Keratinocyte (primary cell): ENCODE measurements at regions not wholly inside any gene's neighbourhood (a gene's known extent, or its start where the extent isn't known, plus 50 kb on each side); places are given as distances from the start of the nearest gene placed in this dataset.
A peak's percentile ranks its signal among the peaks of the same experiment; 100 is the strongest.

Source experiments
- DNase-seq: peaks from one replicate; pipeline ENCODE4 v3.0.0-alpha.2; 2011; ENCODE audit warnings: low read depth, missing footprints, low spot score
- FAIRE-seq: peaks from 2 replicates; lab custom pipeline; 2011; peaks lifted over from hg19 to GRCh38; lab: Jason Lieb, UNC
- H2AFZ ChIP-seq: 2 replicates; pipeline ENCODE4 v1.6.0; 2012; ENCODE audit warnings: low read length, control low read depth, inconsistent platforms; ENCODE audit not compliant: control insufficient read depth
- H3K27ac ChIP-seq: 2 replicates; pipeline ENCODE4 v1.5.1; 2011; ENCODE audit warnings: low read length; ENCODE audit not compliant: control insufficient read depth, insufficient read depth
- H3K27me3 ChIP-seq: 3 replicates; pipeline ENCODE4 v1.6.0; 2011; ENCODE audit warnings: low read length; ENCODE audit not compliant: control insufficient read depth, insufficient read depth; ENCODE audit errors: extremely low read depth
- H3K36me3 ChIP-seq, 2 experiments: 2 replicates in 1 of 2; 3 replicates in 1 of 2; pipeline ENCODE4 v1.5.1; 2011; ENCODE audit warnings: low read length in 2 of 2, mild to moderate bottlenecking in 1 of 2; ENCODE audit not compliant: control insufficient read depth in 2 of 2, insufficient read depth in 2 of 2; ENCODE audit errors: extremely low read depth in 1 of 2
- H3K4me1 ChIP-seq: 3 replicates; pipeline ENCODE4 v1.5.1; 2011; ENCODE audit warnings: low read length; ENCODE audit not compliant: control insufficient read depth, insufficient read depth; ENCODE audit errors: extremely low read depth
- H3K4me2 ChIP-seq: 3 replicates; pipeline ENCODE4 v1.6.0; 2011; ENCODE audit warnings: low read depth, low read length; ENCODE audit not compliant: control insufficient read depth, insufficient read depth; ENCODE audit errors: extremely low read depth
- H3K4me3 ChIP-seq, 3 experiments: fragments of 200-600 bp in 1 of 3; sonication (generic) in 1 of 3; 2 replicates in 2 of 3; 3 replicates in 1 of 3; pipeline ENCODE4 v1.5.1; 2011 to 2016; ENCODE audit warnings: low read length in 3 of 3, mild to moderate bottlenecking in 3 of 3, control low read depth in 2 of 3, inconsistent platforms in 1 of 3, low read depth in 1 of 3, mixed read lengths in 1 of 3, mixed run types in 1 of 3, moderate library complexity in 1 of 3; ENCODE audit not compliant: control insufficient read depth in 2 of 3, insufficient read depth in 2 of 3; ENCODE audit errors: extremely low read depth in 1 of 3
- H3K79me2 ChIP-seq: 2 replicates; pipeline ENCODE4 v1.6.0; 2012; ENCODE audit warnings: low read length; ENCODE audit not compliant: control insufficient read depth, insufficient read depth
- H3K9ac ChIP-seq: 3 replicates; pipeline ENCODE4 v1.6.0; 2011; ENCODE audit warnings: low read length; ENCODE audit not compliant: control insufficient read depth, insufficient read depth; ENCODE audit errors: extremely low read depth
- H3K9me1 ChIP-seq: 3 replicates; pipeline ENCODE4 v1.6.0; 2011; ENCODE audit warnings: low read length; ENCODE audit not compliant: control insufficient read depth, insufficient read depth; ENCODE audit errors: extremely low read depth
- H3K9me3 ChIP-seq: 2 replicates; pipeline ENCODE4 v1.5.1; 2012; ENCODE audit warnings: low read depth, low read length; ENCODE audit not compliant: control insufficient read depth
- H4K20me1 ChIP-seq: 3 replicates; pipeline ENCODE4 v1.6.0; 2011; ENCODE audit warnings: low read length; ENCODE audit not compliant: control insufficient read depth, insufficient read depth; ENCODE audit errors: extremely low read depth
- EZH2 ChIP-seq: IDR thresholded peaks from one replicate; pipeline ENCODE4 v1.6.1; 2012; ENCODE audit warnings: inconsistent platforms, mild to moderate bottlenecking, low read length, moderate library complexity
- dilution Hi-C: fragments of 300-500 bp; cut with MboI; formaldehyde crosslinking; loops from one replicate; pipeline ENCODE4 v1.7.0; 2020; ENCODE audit warnings: low sequenced_read_pairs; ENCODE audit not compliant: extremely low pct_ligation_motif_present
- TF ChIP-seq, protein P1 (sequence below), 3 experiments: IDR thresholded peaks in 1 of 3; conservative IDR thresholded peaks in 1 of 3; optimal IDR thresholded peaks in 1 of 3; 2 replicates in 2 of 3; 3 replicates in 1 of 3; pipeline versions ENCODE3 to v1.5.1; 2011; ENCODE audit warnings: low read length in 3 of 3, mild to moderate bottlenecking in 3 of 3, moderate library complexity in 2 of 3, control low read depth in 1 of 3, inconsistent platforms in 1 of 3; ENCODE audit not compliant: insufficient read depth in 2 of 3; ENCODE audit errors: extremely low read depth in 1 of 3

DNA sequence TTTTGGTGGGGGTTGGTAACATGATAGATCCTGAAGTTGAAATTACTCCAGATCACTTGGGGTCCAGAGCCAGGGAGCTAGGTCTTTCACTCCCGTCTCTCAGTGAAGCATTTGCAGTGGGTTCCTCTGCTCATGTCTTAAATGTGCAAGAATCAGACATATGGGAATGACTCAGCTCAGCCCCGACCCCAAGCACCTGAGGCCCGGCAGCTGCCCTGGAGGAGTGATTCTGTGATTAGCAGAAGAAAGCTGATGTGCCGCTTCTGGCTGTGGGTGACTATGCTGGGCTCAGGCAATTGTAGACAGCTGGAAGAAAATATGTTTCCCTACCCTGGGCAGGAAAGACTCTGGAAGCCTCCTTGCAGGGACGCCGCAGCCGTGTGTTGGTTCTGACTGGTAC lies 601.7 kb downstream of the NPHP4 start:
- H3K36me3 ChIP-seq: no peaks in the 10 kb centered on the region
- no peak overlapping the region for H3K27ac ChIP-seq
- H3K9me3 ChIP-seq: no peaks in the 10 kb centered on the region
- FAIRE-seq (no peak), DNase-seq (no peak)
- no peaks in the 10 kb centered on the region for H3K9me1 ChIP-seq
- H3K79me2 ChIP-seq: no peaks in the 10 kb centered on the region
- peaks cover 12% of the 10 kb centered on the region for H3K4me1 ChIP-seq
- no peak overlapping the region for H3K9ac ChIP-seq
- no peak overlapping the region for H3K4me2 ChIP-seq
- peaks cover 17% of the 10 kb centered on the region for H3K27me3 ChIP-seq
- H2AFZ ChIP-seq: no peak overlapping the region
- dilution Hi-C loops: no loop called here
- TF ChIP-seq, protein P1, sequence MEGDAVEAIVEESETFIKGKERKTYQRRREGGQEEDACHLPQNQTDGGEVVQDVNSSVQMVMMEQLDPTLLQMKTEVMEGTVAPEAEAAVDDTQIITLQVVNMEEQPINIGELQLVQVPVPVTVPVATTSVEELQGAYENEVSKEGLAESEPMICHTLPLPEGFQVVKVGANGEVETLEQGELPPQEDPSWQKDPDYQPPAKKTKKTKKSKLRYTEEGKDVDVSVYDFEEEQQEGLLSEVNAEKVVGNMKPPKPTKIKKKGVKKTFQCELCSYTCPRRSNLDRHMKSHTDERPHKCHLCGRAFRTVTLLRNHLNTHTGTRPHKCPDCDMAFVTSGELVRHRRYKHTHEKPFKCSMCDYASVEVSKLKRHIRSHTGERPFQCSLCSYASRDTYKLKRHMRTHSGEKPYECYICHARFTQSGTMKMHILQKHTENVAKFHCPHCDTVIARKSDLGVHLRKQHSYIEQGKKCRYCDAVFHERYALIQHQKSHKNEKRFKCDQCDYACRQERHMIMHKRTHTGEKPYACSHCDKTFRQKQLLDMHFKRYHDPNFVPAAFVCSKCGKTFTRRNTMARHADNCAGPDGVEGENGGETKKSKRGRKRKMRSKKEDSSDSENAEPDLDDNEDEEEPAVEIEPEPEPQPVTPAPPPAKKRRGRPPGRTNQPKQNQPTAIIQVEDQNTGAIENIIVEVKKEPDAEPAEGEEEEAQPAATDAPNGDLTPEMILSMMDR (optimal IDR thresholded peaks at IDR 0.05 in 1 of 3, IDR thresholded peaks at IDR 0.05 in 1 of 3, conservative IDR thresholded peaks at IDR 0.05 in 1 of 3; ENCODE audit: extremely low read depth in 1 of 3, insufficient read depth in 2 of 3, low read length in 3 of 3): no peak
- no peak for TF ChIP-seq EZH2
- H4K20me1 ChIP-seq: no peaks in the 10 kb centered on the region
- no peak overlapping the region for H3K4me3 ChIP-seq

DNA sequence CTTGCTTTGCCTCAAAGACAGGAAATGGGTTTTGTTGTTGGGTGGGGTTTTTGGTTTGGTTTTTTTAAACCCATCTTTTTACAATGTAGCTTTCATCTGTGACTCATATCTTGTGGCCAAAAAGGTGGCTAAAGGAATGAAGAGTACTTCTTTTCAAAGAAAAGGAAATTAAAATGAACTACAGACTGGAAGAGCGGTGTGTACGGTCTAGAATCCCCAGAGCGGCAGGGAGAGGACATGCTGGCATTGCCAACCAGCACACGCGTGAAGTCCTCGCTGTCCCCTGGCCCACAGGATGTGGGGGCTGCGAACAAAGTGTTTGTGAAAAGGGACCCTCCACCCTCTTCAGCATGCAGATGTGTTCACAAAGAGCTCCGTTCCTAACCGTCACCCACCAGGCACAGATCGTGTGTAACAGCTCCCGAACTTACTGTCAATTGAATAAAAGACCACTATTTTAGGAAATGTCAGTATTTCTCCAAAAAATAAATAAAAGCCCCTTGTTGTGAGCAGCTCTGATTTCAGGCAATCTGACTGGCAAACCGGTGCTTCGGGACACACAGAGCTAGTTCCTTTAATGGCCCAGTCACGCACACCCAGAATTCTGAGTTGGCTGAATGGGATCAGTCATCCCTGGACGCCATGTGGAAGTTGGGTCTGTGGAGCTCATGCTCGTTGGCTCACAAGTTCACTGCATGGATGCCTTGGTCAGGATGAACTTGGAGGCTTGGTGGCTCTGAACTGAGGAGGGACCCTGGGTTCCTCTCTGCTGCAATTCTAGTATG lies 602.9 kb downstream of the NPHP4 start:
- no peak overlapping the region for H2AFZ ChIP-seq
- dilution Hi-C loops: no loop called here
- no peak overlapping the region for H3K27ac ChIP-seq
- H3K9ac ChIP-seq: no peak overlapping the region
- no peaks in the 10 kb centered on the region for H4K20me1 ChIP-seq
- H3K36me3 ChIP-seq: no peaks in the 10 kb centered on the region
- peaks cover 12% of the 10 kb centered on the region for H3K4me1 ChIP-seq
- H3K9me1 ChIP-seq: no peaks in the 10 kb centered on the region
- H3K79me2 ChIP-seq: no peaks in the 10 kb centered on the region
- FAIRE-seq (peak; percentile 62), DNase-seq (no peak)
- H3K4me3 ChIP-seq: no peak overlapping the region
- H3K4me2 ChIP-seq: peak overlapping the region; percentile 34
- no peaks in the 10 kb centered on the region for H3K9me3 ChIP-seq
- H3K27me3 ChIP-seq: peaks cover 17% of the 10 kb centered on the region
- TF ChIP-seq, protein P1 (optimal IDR thresholded peaks at IDR 0.05 in 1 of 3, IDR thresholded peaks at IDR 0.05 in 1 of 3, conservative IDR thresholded peaks at IDR 0.05 in 1 of 3; ENCODE audit: extremely low read depth in 1 of 3, insufficient read depth in 2 of 3, low read length in 3 of 3): no peak
- no peak for TF ChIP-seq EZH2
